Keratinocyte (primary cell): ENCODE measurements at regions not wholly inside any gene's neighbourhood (a gene's known extent, or its start where the extent isn't known, plus 50 kb on each side); places are given as distances from the start of the nearest gene placed in this dataset.

Source experiments
- DNase-seq: peaks from one replicate; pipeline ENCODE4 v3.0.0-alpha.2; 2011; ENCODE audit warnings: low read depth, missing footprints, low spot score
- FAIRE-seq: peaks from 2 replicates; lab custom pipeline; 2011; peaks lifted over from hg19 to GRCh38; lab: Jason Lieb, UNC
- H2AFZ ChIP-seq: 2 replicates; pipeline ENCODE4 v1.6.0; 2012; ENCODE audit warnings: low read length, control low read depth, inconsistent platforms; ENCODE audit not compliant: control insufficient read depth
- H3K27ac ChIP-seq: 2 replicates; pipeline ENCODE4 v1.5.1; 2011; ENCODE audit warnings: low read length; ENCODE audit not compliant: control insufficient read depth, insufficient read depth
- H3K27me3 ChIP-seq: 3 replicates; pipeline ENCODE4 v1.6.0; 2011; ENCODE audit warnings: low read length; ENCODE audit not compliant: control insufficient read depth, insufficient read depth; ENCODE audit errors: extremely low read depth
- H3K36me3 ChIP-seq, 2 experiments: 2 replicates in 1 of 2; 3 replicates in 1 of 2; pipeline ENCODE4 v1.5.1; 2011; ENCODE audit warnings: low read length in 2 of 2, mild to moderate bottlenecking in 1 of 2; ENCODE audit not compliant: control insufficient read depth in 2 of 2, insufficient read depth in 2 of 2; ENCODE audit errors: extremely low read depth in 1 of 2
- H3K4me1 ChIP-seq: 3 replicates; pipeline ENCODE4 v1.5.1; 2011; ENCODE audit warnings: low read length; ENCODE audit not compliant: control insufficient read depth, insufficient read depth; ENCODE audit errors: extremely low read depth
- H3K4me2 ChIP-seq: 3 replicates; pipeline ENCODE4 v1.6.0; 2011; ENCODE audit warnings: low read depth, low read length; ENCODE audit not compliant: control insufficient read depth, insufficient read depth; ENCODE audit errors: extremely low read depth
- H3K4me3 ChIP-seq, 3 experiments: fragments of 200-600 bp in 1 of 3; sonication (generic) in 1 of 3; 2 replicates in 2 of 3; 3 replicates in 1 of 3; pipeline ENCODE4 v1.5.1; 2011 to 2016; ENCODE audit warnings: low read length in 3 of 3, mild to moderate bottlenecking in 3 of 3, control low read depth in 2 of 3, inconsistent platforms in 1 of 3, low read depth in 1 of 3, mixed read lengths in 1 of 3, mixed run types in 1 of 3, moderate library complexity in 1 of 3; ENCODE audit not compliant: control insufficient read depth in 2 of 3, insufficient read depth in 2 of 3; ENCODE audit errors: extremely low read depth in 1 of 3
- H3K79me2 ChIP-seq: 2 replicates; pipeline ENCODE4 v1.6.0; 2012; ENCODE audit warnings: low read length; ENCODE audit not compliant: control insufficient read depth, insufficient read depth
- H3K9ac ChIP-seq: 3 replicates; pipeline ENCODE4 v1.6.0; 2011; ENCODE audit warnings: low read length; ENCODE audit not compliant: control insufficient read depth, insufficient read depth; ENCODE audit errors: extremely low read depth
- H3K9me1 ChIP-seq: 3 replicates; pipeline ENCODE4 v1.6.0; 2011; ENCODE audit warnings: low read length; ENCODE audit not compliant: control insufficient read depth, insufficient read depth; ENCODE audit errors: extremely low read depth
- H3K9me3 ChIP-seq: 2 replicates; pipeline ENCODE4 v1.5.1; 2012; ENCODE audit warnings: low read depth, low read length; ENCODE audit not compliant: control insufficient read depth
- H4K20me1 ChIP-seq: 3 replicates; pipeline ENCODE4 v1.6.0; 2011; ENCODE audit warnings: low read length; ENCODE audit not compliant: control insufficient read depth, insufficient read depth; ENCODE audit errors: extremely low read depth
- CTCF ChIP-seq, 3 experiments: IDR thresholded peaks in 1 of 3; conservative IDR thresholded peaks in 1 of 3; optimal IDR thresholded peaks in 1 of 3; 2 replicates in 2 of 3; 3 replicates in 1 of 3; pipeline versions ENCODE3 to v1.5.1; 2011; ENCODE audit warnings: low read length in 3 of 3, mild to moderate bottlenecking in 3 of 3, moderate library complexity in 2 of 3, control low read depth in 1 of 3, inconsistent platforms in 1 of 3; ENCODE audit not compliant: insufficient read depth in 2 of 3; ENCODE audit errors: extremely low read depth in 1 of 3
- EZH2 ChIP-seq: IDR thresholded peaks from one replicate; pipeline ENCODE4 v1.6.1; 2012; ENCODE audit warnings: inconsistent platforms, mild to moderate bottlenecking, low read length, moderate library complexity
- dilution Hi-C: fragments of 300-500 bp; cut with MboI; formaldehyde crosslinking; loops from one replicate; pipeline ENCODE4 v1.7.0; 2020; ENCODE audit warnings: low sequenced_read_pairs; ENCODE audit not compliant: extremely low pct_ligation_motif_present

GRCh38 chr9:78857373-78858225, 560.7 kb downstream of the PSAT1 start:
- TF ChIP-seq EZH2 (no peak), CTCF (optimal IDR thresholded peaks at IDR 0.05 in 1 of 3, IDR thresholded peaks at IDR 0.05 in 1 of 3, conservative IDR thresholded peaks at IDR 0.05 in 1 of 3; ENCODE audit: extremely low read depth in 1 of 3, insufficient read depth in 2 of 3, low read length in 3 of 3) (no peak)
- Histone ChIP-seq H3K9me1 (no peaks in the 10 kb centered on the region), H3K9ac (no peak overlapping the region), H3K9me3 (no peaks in the 10 kb centered on the region), H3K4me2 (peak overlapping the region; percentile 52), H3K79me2 (no peaks in the 10 kb centered on the region), H4K20me1 (no peaks in the 10 kb centered on the region), H2AFZ (no peak overlapping the region), H3K36me3 (no peaks in the 10 kb centered on the region), H3K4me1 (peaks cover 25% of the 10 kb centered on the region), H3K27ac (no peak overlapping the region), H3K27me3 (no peaks in the 10 kb centered on the region), H3K4me3 (no peak overlapping the region)
- DNase-seq (no peak), FAIRE-seq (peak; percentile 64)
- dilution Hi-C loops = no loop called here

- FAIRE-seq (no peak), DNase-seq (no peak)
- Histone ChIP-seq H3K4me2 (no peak overlapping the region), H3K27ac (no peak overlapping the region), H3K79me2 (no peaks in the 10 kb centered on the region), H2AFZ (no peak overlapping the region), H3K36me3 (no peaks in the 10 kb centered on the region), H3K9me3 (no peaks in the 10 kb centered on the region), H3K4me3 (no peak overlapping the region), H3K9ac (no peak overlapping the region), H4K20me1 (no peaks in the 10 kb centered on the region), H3K27me3 (no peaks in the 10 kb centered on the region), H3K9me1 (no peaks in the 10 kb centered on the region), H3K4me1 (peaks cover 25% of the 10 kb centered on the region)
- TF ChIP-seq EZH2 = no peak
- TF ChIP-seq CTCF (optimal IDR thresholded peaks at IDR 0.05 in 1 of 3, IDR thresholded peaks at IDR 0.05 in 1 of 3, conservative IDR thresholded peaks at IDR 0.05 in 1 of 3; ENCODE audit: extremely low read depth in 1 of 3, insufficient read depth in 2 of 3, low read length in 3 of 3) = no peak
- dilution Hi-C loops = no loop called here
Measured at GRCh38 chr9:78858266-78858665, 561.3 kb downstream of the PSAT1 start.
